DMS 273 (cell line): ENCODE measurements at regions not wholly inside any gene's neighbourhood (a gene's known extent, or its start where the extent isn't known, plus 50 kb on each side); places are given as distances from the start of the nearest gene placed in this dataset.
A peak's percentile ranks its signal among the peaks of the same experiment; 100 is the strongest.

Source experiments
- DNase-seq: peaks from one replicate; lab custom pipeline; 2025; ENCODE audit not compliant: unreplicated experiment; lab: John Stamatoyannopoulos, UW

DNA sequence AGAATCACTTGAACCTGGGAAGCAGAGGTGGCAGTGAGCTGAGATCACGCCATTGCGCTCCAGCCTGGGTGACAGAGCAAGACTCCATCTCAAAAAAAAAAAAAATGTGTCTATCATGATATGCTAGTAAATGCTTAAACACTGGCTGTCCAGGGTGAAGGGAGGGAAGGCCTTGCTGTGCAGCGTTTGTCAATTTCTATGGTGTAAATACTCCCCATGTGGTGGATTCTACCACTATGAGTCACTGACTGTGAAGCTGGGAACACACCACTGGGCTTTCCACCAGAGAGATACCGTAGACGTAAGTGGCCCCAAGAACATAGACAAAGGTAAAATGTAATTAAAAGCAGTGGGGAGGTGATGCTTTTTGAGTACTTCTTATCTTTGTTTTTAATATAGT is 51.3 kb upstream of the LEF1 start:
- peak; percentile 8 for DNase-seq
